Endodermal cell (in vitro differentiated cells): ENCODE measurements at regions not wholly inside any gene's neighbourhood (a gene's known extent, or its start where the extent isn't known, plus 50 kb on each side); places are given as distances from the start of the nearest gene placed in this dataset.
A peak's percentile ranks its signal among the peaks of the same experiment; 100 is the strongest.

Source experiments
- DNase-seq: peaks from one replicate; pipeline ENCODE4 v3.0.0-alpha.2; 2017
- H3K27ac ChIP-seq: 2 replicates; pipeline ENCODE4 v1.5.1; 2013; ENCODE audit warnings: mild to moderate bottlenecking, low read depth, low read length, moderate library complexity
- H3K27me3 ChIP-seq: 2 replicates; pipeline ENCODE4 v1.6.1; 2013; ENCODE audit warnings: mild to moderate bottlenecking, low read length, moderate library complexity; ENCODE audit not compliant: insufficient read depth, control insufficient read depth, poor library complexity, severe bottlenecking
- H3K36me3 ChIP-seq: 2 replicates; pipeline ENCODE4 v1.7.0; 2013; ENCODE audit warnings: mild to moderate bottlenecking, low read length, moderate library complexity; ENCODE audit not compliant: control insufficient read depth, insufficient read depth
- H3K4me1 ChIP-seq: one replicate; pipeline ENCODE4 v1.7.0; 2013; ENCODE audit warnings: low read length; ENCODE audit not compliant: control insufficient read depth, insufficient read depth
- H3K4me3 ChIP-seq: 2 replicates; pipeline ENCODE4 v1.5.1; 2013; ENCODE audit warnings: mild to moderate bottlenecking, low read length, moderate library complexity
- H3K9ac ChIP-seq: 2 replicates; pipeline ENCODE4 v1.6.1; 2013; ENCODE audit warnings: mild to moderate bottlenecking, low read length, moderate library complexity; ENCODE audit not compliant: poor library complexity, severe bottlenecking; ENCODE audit errors: extremely low read depth
- H3K9me3 ChIP-seq: 2 replicates; pipeline ENCODE4 v1.6.1; 2013; ENCODE audit warnings: mild to moderate bottlenecking, low read length, moderate library complexity; ENCODE audit not compliant: control insufficient read depth
- H3K27ac Mint-ChIP-seq: 2 replicates; pipeline ENCODE4 v1.8.0; 2020; ENCODE audit warnings: mixed read lengths
- H3K27me3 Mint-ChIP-seq: 2 replicates; pipeline ENCODE4 v1.8.0; 2021; ENCODE audit warnings: mild to moderate bottlenecking, mixed read lengths; ENCODE audit not compliant: insufficient read depth
- H3K36me3 Mint-ChIP-seq: 2 replicates; pipeline ENCODE4 v1.8.0; 2020; ENCODE audit warnings: low read depth, mixed read lengths
- H3K4me1 Mint-ChIP-seq: 2 replicates; pipeline ENCODE4 v1.8.0; 2020; ENCODE audit warnings: mixed read lengths
- H3K4me3 Mint-ChIP-seq: 2 replicates; pipeline ENCODE4 v1.8.0; 2020; ENCODE audit warnings: mild to moderate bottlenecking, moderate library complexity, mixed read lengths
- H3K9me3 Mint-ChIP-seq: 2 replicates; pipeline ENCODE4 v1.8.0; 2020; ENCODE audit warnings: mild to moderate bottlenecking, mixed read lengths
- CTCF ChIP-seq: fragments of 200-600 bp; sonication (generic); conservative IDR thresholded peaks from 2 replicates; pipeline ENCODE4 v1.5.0; 2021; ENCODE audit warnings: antibody characterized with exemption, mild to moderate bottlenecking
- WGBS, 2 experiments: methylation state at CpG; one replicate each; pipeline versions ENCODE4 v1.1.5 to v1.1.7; 2013; ENCODE audit warnings: missing lambda C conversion rate in 2 of 2, mixed read lengths in 1 of 2; ENCODE audit not compliant: insufficient coverage in 1 of 2, insufficient read length in 1 of 2; 5-methylcytosine and 5-hydroxymethylcytosine counted together

DNA sequence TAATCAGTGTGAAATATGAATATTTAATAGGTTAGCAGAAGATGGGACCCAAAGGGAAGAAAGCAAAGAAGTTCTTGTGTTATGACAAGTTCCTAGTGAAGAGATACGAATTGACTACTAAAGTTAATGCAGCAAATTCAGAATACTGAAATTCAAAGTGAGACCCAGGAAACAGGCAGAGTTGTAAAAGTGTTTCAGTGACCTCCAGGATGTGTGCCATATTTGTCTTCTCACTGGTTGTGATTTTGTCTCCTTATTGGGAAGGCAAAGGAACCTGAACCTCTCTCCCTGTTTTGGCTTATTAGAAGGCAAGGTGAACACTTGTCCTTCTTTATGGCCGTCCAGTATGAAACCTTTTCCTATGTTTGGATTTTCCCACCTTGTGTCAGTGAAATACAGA lies 51.8 kb upstream of the DTNBP1 start:
- DNase-seq = no peak
- H3K4me1 Mint-ChIP-seq = no peaks in the 10 kb centered on the region
- no peak overlapping the region for H3K27ac ChIP-seq
- H3K36me3 ChIP-seq = no peaks in the 10 kb centered on the region
- H3K4me3 ChIP-seq = no peak overlapping the region
- WGBS, 2 experiments = 89 to 95% methylated on average over 2 of the region's 2 CpGs
- H3K27ac Mint-ChIP-seq = no peak overlapping the region
- no peaks in the 10 kb centered on the region for H3K27me3 ChIP-seq
- no peaks in the 10 kb centered on the region for H3K4me1 ChIP-seq
- H3K9me3 ChIP-seq = peaks cover 3% of the 10 kb centered on the region
- TF ChIP-seq CTCF = no peak
- no peak overlapping the region for H3K9ac ChIP-seq
- no peaks in the 10 kb centered on the region for H3K27me3 Mint-ChIP-seq
- H3K4me3 Mint-ChIP-seq = no peak overlapping the region
- no peaks in the 10 kb centered on the region for H3K36me3 Mint-ChIP-seq
- H3K9me3 Mint-ChIP-seq = peaks cover 12% of the 10 kb centered on the region

DNA sequence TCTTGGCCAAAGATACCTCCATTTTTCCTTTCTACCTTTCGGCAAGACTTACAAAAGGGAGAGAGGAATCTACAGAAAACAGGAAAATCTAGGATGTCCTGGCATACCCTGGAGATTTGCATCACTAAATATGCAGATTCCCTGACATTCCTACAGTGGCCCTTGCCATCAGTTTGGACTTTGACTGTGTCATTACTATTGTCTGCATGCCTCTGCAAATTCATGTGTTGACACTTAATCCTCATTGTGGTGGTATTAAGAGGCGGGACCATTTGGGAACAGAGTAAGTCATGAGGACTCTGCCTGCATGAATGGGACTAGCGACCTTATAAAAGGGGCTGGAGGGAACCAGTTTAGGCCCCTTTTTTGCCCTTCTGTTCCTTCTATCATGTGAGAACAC lies 50.5 kb upstream of the DTNBP1 start:
- H3K27me3 Mint-ChIP-seq = peaks cover 2% of the 10 kb centered on the region
- H3K4me3 Mint-ChIP-seq = no peak overlapping the region
- H3K4me1 Mint-ChIP-seq = no peaks in the 10 kb centered on the region
- H3K4me1 ChIP-seq = no peaks in the 10 kb centered on the region
- 71 to 80% methylated on average over 2 to 3 of the region's 3 CpGs for WGBS, 2 experiments
- no peaks in the 10 kb centered on the region for H3K36me3 ChIP-seq
- H3K27ac Mint-ChIP-seq = no peak overlapping the region
- H3K9me3 Mint-ChIP-seq = peaks cover 12% of the 10 kb centered on the region
- H3K27ac ChIP-seq = no peak overlapping the region
- H3K4me3 ChIP-seq = no peak overlapping the region
- no peak for TF ChIP-seq CTCF
- no peaks in the 10 kb centered on the region for H3K9me3 ChIP-seq
- no peaks in the 10 kb centered on the region for H3K27me3 ChIP-seq
- H3K36me3 Mint-ChIP-seq = no peaks in the 10 kb centered on the region
- peak; percentile 41 for DNase-seq
- no peak overlapping the region for H3K9ac ChIP-seq

DNA sequence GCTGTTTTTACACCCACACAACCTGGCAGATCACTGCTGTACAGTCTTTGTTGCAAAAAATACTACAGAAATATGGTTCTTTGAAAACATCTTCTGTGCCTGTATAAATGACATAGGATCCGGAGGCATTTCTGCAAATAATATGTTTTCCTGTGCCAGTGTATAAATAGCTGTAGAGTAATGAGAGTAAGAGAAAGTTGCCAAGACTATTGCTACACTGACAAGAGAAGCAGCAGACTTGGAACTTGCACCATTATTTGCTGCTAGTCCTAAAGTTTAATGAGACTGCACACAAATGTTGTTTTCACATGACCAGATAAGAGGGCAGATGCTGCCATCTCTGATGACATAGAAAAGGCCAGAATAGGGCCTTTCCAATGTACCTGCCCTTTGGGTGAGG lies 50.0 kb upstream of the DTNBP1 start:
- Mint-ChIP-seq H3K4me3 (no peak overlapping the region), H3K9me3 (peaks cover 12% of the 10 kb centered on the region), H3K27me3 (peaks cover 2% of the 10 kb centered on the region), H3K4me1 (no peaks in the 10 kb centered on the region), H3K27ac (no peak overlapping the region), H3K36me3 (no peaks in the 10 kb centered on the region)
- Histone ChIP-seq H3K36me3 (no peaks in the 10 kb centered on the region), H3K27me3 (no peaks in the 10 kb centered on the region), H3K9me3 (no peaks in the 10 kb centered on the region), H3K27ac (no peak overlapping the region), H3K4me1 (no peaks in the 10 kb centered on the region), H3K9ac (no peak overlapping the region), H3K4me3 (no peak overlapping the region)
- no peak for TF ChIP-seq CTCF
- no peak for DNase-seq
- WGBS, 2 experiments = 94 to 100% methylated on average over 1 of the region's 1 CpG
